Cerebellar cortex (tissue), 1 donor: ENCODE measurements at regions not wholly inside any gene's neighbourhood (a gene's known extent, or its start where the extent isn't known, plus 50 kb on each side); places are given as distances from the start of the nearest gene placed in this dataset.
"Not testable (repeated sequence)": the region's sequence is repeated elsewhere in the genome, so short reads cannot be mapped to it uniquely, and the experiment has no call there.

Experiments used
- DNase-seq: peaks from one replicate; pipeline ENCODE4 v3.0.0-alpha.2; 2015; ENCODE audit warnings: low spot score

DNA sequence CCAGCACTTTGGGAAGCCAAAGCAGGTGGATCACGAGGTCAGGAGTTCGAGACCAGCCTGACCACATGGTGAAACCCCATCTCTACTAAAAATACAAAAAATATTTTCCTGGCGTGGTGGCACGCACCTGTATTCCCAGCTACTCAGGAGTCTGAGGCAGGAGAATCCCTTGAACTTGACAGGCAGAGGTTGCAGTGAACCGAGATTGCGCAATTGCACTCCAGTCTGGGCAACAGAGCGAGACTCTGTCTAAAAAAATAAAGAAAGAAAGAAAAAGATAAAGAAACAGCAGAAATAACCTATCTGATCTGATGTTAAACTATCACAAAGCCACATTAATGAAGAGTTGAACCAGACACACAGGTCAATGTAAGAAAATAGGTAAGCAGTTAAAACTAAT is 696.2 kb upstream of the SALL3 start:
- DNase-seq, result not testable (repeated sequence)

DNA sequence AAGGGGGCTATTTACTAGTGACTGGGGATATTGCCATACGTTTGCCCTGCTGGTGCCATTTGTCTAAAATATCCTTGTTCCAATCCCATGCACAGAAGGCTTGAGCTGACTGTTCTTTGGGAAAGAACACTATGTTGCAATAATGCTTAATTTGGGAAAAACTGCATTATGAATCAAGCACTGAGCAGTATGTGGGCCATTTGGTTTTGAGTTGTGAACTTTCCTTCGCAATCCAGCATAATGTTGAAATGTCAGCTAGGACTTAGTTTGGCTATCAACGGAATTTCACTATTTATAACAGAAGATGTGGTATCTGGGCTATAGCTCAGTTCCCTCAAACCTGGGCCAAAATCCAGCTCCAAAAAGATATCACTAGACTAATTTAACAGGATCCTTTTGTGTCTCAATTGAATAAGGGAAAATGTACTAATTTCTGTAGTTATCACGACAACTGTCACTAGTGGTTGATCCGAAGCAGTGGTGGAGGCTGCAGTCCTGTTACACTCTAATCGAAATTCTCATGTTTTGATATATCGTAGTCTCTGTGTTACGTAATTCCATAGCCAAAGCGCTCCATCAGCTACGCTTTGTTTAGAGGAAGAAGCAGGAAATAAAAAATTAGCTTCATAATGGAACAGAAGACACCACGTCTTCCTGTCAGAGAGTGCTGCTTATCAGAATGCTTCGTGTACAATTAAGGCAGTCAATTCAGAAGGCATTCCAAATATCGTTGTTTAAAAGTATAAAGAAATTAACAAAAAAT is 686.8 kb upstream of the SALL3 start:
- DNase-seq, result no peak

DNA sequence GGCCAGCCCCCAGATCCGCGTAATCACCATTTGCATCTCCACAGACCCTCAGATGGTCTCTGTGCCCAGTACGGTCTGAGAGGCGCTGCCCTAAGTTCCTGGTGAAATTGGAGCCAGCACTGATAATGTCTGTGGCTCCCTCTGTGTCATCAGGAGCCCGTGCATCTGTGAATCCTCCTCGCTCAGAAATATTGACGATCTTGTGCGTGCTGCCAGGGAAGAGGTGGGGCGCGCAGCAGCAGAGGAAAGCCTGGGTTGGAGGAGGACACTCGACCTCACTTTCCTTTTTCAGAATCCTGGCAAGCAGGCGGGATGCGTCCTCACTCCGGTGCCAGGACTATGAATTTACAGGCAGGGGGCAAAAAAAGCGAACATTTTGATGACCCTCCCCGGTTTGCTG is 686.1 kb upstream of the SALL3 start:
- no peak for DNase-seq

DNA sequence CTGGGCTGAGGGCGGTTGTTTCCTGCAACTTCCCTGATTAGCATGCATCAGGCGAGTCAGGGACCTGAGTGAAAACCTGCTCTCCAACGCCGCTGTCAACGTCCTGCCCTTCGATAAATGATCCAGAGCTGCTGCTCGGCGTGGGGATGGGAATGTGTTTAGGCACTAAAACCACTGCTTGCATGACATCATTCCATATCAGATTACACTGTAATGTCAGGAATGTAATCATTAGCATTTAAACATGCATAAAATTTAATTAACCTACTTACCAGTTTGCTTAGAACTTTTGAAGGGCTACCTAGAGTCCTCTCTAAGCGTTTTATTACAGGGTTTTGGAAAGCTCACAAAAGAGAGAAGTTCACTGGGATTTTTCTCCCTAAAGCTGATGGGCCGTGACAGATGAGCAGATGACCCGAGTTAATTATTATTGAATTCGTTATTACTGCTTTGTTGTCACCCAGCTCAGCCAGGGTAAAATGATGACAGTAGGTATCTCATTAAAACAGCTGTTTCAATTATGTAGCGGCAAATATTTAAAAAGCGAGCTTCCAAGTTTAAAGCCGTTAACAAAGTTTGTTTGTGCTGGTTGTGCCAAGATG is 685.6 kb upstream of the SALL3 start:
- no peak for DNase-seq

DNA sequence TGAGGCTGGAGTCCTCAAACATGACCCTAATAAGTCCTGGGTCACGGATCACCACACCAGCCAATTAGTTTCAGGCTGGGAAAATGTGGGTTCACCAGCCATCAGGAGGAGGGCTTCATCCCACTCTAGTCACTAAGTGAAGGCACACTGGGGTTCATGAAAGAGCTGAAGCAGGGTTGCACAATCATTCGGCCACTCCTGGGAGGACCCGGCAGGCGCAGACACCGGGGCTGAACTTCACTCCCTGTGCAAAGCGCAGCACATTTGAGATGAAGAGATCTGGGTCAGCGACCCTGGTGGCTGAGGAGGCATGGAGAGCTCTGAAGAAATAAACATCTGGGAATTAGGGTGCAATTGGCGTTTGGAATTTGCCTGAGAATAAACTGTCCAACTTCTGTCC is 684.4 kb upstream of the SALL3 start:
- no peak for DNase-seq

DNA sequence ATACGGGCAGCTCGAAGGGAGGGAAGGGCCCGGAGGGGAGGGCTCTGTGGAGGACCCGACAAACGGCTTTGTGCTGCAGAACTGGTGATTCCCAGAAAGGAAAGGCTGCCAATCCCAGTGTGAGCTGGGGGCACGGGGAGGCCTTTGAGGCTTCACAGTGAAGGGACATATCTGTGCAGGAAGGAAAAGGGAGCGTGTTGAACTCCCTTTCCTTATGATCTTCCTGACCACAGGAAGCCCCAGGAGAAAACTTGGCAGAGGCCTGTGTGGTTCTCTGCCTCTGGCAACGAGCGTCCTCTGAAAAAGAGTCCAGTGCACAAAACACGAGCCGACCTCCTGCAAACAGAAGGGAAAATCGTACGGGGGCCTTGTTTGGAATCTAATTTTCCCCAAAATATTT is 683.5 kb upstream of the SALL3 start:
- no peak for DNase-seq

DNA sequence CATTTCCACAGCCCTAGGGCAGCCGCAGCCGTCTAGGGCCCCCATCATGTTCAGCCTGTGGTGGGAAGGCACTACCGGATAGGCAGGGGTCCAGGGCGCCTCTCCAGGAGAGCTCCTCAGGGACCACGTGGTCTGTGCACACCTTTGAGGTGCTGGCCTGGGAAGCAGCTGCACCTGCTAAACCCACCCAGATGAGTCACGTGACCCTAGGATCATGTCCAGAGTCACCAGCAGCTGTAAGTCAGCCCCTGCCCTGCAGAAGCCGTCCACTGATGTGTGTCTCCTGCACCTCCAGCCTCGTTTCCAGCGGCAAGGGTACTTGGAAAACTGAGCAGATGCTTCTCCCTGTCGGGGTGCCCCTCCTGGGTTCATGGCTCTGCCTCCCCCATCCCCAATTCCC is 682.6 kb upstream of the SALL3 start:
- DNase-seq, result no peak

DNA sequence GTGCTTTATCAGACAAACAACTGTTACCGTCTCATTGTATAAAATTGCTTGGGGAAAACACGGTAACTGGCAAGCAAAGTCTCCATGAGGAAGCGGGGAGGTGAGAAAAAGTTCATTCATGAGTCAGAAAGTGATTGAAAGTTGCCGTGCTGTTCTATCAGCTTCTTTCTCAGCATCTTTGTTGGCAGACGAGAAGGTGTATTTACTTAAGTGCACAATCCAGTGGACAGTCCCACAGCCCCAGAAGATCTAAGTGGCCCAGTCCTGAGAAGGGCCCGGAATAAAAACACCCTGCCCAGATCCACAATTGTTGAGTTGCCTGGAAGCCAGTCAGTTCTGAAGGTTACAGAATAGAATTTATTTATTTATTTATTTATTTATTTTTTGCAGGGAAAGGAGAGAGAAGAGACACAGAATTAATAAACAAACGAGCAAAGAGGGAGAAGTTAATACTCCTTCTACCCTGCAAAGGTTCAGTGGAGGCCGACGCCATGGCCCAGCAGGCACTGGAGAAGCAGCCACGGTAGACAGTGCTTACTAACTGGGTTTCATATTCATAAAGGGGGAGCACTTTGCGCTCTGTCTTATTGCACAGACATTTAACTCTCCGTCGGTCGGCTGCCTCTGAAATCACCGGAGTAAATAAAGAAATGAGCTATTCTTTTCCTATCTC is 676.0 kb upstream of the SALL3 start:
- DNase-seq, result no peak

DNA sequence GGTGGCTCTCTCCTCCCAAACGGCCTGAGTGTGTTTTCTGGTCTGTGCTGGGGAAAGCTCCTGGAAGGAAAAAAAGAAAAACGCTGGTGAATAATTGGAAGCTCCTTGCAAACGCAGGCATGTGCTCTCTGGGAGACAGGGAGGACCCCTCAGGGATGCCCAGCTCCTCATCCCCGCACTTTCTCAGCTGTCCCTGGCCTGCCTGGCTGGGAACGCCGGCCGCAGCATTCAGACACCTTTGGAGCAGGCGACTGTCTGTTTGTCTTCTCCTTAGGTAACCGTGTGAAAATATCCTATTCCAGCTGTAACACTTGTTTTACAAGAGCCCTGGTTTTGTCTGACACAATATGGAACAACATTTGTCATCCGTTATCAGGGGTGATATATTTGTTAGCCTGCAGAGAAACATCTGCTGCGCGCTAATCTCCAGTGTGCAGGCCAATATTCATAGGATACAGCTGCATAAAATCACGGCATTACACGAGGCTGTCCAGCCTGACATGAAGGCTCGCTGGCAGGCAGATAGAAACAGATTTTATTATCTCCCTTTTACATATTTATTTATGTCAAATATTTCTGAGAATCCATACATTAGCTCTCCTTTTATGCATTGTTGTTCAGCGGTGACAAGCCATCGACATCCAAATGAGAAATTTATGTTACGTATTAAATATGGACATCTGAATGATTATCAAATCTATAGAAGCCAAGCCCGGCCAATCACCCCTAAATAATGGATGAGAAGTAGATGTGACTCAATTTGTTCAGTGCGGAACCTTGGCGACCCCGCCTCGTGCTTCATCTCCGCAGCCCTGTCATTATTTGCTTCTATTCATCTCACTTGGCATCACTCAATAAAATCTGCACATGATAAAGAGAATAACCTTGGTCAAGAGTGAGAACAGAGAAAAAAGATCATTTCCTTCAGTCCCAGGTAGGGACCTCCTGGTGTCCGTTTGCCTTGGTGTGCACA is 675.1 kb upstream of the SALL3 start:
- DNase-seq, result no peak

DNA sequence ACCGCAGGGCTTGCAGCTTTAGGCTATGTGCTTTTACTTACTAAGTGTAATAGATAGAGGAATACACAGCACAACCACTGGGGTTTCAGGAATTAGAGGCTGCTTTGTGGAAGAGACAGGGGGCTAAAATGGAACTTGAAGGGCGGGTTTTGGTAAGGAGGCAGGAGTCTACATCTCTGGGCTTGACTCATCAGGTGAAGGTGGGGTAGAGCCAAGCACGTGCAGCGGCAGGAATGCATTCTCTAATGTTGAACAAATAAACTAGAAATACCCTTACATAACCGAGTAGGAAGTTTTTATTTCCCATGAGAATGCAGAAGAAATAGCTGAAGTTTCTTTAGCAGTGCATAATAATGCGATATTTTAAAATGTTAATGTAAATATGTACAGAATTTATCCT is 673.8 kb upstream of the SALL3 start:
- DNase-seq, result no peak

DNA sequence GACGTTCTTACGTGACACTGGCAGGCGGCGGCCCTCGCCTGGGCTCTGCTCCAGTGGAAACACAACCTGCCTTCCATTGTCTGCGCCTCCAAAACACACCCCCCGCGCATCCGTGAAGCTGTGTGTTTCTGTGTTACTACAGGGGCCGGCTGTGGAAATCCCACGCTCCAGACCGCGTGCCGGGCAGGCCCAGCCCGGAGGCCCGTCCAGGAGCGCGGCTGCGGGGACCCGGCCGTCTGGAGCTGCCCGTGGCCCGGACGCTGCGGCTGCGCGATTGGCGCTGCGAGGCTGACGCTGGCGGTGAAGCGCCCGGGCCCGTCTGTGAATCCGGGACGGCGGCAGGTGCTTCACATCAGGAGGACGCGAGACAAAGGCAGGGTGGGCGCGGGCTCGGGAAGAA is 670.3 kb upstream of the SALL3 start:
- DNase-seq, result no peak

DNA sequence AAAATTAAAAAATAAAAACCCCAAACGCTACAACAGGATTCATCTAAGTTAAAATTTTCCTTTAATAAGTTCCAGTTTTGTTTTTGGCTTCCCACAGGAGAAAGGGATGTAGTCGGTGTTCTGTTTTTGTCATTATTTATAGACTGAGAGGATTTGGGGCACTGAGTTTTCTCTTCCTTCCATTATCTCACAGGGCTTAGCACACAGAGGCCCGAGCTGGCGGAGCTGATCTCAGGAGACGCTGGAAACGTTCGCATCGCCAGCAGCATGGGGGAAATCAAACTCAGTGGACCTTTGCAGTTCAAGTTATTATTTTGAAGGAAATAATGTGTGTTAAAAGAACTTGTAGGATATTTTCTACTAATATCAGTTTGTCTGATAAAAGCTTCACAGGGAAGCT is 669.7 kb upstream of the SALL3 start:
- no peak for DNase-seq

DNA sequence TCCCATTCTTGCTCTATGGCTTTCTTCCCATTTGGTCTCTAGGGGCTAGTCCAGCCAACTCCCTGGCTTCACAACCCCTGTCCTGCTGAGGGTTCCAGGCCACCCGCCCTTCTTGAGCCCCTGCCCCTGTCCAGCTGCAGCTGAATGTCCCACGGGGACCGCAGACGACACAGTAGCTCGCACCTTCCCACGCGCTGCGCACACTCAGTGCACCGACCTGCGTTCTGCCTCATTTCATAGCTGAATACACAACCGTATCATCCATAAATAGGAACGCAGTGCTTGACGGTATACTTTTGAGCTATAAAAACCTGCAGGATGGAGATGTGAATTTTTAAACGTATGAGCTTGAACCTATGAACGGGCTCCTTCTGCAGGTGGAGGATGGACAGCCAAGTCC is 660.4 kb upstream of the SALL3 start:
- no peak for DNase-seq

DNA sequence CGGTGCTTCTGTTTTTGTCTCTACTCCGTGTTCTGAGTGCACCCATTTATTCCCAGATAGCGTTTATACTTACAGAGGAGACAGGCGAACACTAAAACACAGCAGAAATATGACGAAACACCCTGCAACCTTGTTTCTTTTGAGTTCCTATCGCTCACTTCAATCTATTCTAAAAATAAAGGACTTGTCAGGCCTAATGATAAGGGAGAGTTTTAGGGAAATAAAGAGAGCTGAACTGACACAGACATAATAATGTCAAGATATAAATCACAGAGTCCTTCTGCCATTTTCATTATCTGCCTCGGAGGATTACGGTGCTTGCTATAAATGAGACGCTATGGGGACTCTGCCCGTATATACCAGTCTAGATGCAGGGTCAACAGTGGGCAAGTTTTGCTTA is 659.7 kb upstream of the SALL3 start:
- no peak for DNase-seq

DNA sequence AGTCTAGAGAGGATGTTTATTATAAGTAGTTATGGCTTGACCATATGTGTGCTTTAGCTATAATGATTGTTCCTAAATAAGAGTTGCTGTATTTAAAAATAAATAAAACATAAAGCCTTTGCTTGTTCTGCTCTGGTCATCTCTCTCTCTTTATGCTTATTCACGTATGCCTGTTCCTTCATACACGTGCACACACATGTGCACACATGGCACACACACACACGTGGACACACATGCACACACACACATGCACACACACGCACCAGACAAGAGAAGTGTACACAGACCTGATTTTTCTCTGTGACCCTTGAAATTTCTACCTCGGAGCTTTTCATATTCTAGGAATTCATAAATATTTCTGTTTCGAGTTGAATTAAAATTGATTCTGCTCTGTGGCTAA is 658.2 kb upstream of the SALL3 start:
- DNase-seq, result no peak

DNA sequence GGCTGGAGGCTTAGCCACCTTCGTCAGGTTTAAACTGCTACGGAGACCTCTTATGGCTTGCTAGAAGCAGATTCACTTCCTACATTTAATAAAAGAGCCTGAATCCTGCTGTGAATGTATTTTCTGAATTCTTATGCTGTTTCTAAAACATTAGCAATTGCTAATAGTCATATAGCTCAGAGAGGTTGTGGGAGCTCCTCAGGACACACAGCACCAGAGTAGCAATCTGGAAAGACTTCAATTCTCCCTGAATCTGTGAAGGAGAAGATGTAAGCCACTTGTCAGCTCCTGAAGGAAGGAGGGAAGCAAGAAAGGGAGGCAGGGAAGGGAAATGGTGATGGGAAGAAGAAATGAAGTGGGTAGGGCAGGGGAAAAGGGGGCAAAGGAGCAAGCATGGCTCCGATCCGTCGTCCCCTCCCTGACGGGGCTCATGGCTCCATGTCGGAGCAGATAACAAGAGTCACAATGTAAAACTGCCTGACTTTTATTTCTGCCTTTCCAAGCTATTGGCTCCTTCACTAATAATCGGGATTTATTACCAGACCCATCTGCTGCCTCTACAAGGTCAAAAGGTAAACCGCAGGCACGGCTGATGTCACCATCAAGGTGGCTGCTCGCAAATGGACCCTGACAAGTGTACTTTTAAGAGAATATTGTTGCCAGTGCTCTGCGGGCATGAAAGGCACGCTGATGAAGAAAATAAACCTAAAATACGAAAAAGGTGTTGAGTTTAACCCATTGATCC is 656.0 kb upstream of the SALL3 start:
- no peak for DNase-seq

DNA sequence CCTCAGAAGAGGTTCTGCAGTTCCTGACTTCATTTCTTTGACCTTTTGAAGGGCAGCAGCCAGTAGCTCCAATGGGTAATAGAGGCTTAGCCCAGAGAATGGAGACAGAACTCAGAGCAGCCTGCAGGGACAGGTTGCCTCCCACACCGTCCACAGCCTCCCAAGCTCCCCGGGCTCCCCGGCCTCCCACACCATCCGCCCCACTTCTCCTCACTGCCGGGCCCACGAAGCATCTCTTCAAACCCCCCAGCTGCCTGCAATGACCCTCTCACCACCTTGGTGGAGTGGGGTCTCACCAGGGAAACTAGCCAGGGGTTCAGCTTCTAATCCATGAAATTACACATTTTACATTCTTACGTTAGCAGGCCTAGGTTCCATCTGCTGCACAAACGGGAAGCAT is 652.0 kb upstream of the SALL3 start:
- no peak for DNase-seq

DNA sequence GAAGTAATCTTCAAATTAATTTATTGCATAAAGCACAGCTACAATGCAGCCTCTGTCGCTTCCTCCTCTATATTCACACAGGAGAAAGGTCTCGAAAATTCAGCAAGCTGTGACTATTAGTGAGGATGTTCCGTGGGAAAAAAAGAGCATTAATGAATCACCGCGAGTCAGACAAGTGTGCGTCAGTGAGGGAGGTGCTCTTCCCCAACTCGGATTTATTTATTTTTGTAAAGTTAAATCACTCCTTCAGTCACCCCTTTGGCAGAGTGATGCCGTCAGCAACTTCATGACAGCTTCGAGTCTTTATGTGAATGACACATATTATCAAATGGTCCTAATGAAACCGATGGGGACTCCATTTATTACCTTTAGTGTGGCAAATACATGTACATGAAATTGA is 648.9 kb upstream of the SALL3 start:
- DNase-seq, result no peak

DNA sequence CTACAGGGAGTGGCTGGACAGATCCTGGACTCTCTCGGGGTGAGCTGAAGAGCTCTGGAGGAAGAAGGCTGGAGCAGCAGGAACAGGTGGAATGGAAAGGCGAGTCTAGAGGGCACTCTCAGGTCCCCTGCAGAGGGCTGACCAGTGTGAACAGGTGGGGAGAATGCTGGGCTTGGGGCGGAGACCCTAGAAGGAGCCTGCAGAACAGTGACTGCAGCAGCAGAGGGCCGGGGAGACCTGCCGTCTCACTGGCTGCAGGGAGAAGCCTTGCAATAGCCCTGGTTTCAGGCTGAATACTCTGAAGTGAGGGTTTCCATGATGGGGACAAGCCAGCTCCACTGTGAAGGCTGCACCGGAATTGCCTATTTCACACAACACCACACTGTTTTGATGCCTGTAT is 626.7 kb upstream of the SALL3 start:
- DNase-seq, result no peak

DNA sequence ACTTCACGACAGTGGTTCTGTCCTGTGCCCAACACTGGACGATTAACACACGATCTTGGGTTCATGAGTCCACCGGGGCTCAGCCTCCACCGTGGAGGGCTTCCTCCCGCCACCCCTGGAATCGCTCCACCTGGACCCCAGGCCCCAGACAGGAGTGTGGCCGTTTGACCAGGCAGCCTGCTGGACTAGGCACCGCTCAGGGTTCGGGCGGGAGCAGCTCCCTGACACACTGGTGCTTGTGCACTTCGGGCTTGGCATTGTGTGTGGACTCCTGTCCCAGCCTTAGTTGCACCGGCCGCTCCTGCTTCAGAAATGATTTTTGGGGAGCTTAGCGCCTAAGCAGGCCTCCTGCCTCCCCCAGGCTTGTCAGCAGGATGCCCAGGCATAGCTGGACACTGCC is 617.4 kb upstream of the SALL3 start:
- no peak for DNase-seq

DNA sequence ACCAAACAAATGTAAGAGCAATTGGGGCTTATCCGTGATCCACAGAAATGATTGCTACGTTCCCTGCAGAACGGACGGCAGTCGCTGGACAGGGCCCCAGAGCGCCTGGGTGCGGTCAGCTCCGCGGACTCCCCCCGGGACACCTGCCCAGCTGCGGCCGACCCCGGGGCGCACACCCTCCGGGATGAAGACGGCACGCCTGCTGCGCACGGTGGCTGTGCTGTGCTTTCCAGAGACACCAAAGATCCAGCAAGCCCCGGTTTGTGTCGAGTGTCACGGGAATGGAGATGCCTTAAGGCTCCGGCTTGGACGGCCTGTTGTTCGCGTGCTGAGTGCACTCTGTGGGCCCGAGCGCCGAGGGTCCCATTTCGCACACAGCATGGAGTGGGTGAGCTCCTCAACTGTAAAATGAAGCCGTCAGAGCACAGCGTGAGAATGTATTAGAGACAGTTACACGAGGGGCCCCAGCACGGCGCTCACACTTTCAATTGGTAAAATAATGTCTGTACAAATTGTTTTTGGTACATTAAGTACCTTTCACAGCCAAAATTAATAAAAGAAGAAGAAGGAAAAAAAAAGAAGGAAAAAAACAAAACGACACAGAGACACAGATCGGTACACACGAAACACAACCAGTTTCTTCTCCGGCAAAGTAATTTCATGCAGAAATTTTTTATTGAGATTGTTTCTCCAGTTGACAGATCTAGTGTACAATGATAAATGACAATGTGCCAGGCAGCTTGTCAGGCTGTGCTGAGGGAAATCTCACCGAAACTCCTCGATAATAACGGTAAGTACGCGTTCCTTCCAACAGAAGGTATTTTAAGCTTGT is 615.8 kb upstream of the SALL3 start:
- no peak for DNase-seq
